Head of caudate nucleus (tissue), 42 donors: ENCODE measurements at regions not wholly inside any gene's neighbourhood (a gene's known extent, or its start where the extent isn't known, plus 50 kb on each side); places are given as distances from the start of the nearest gene placed in this dataset.

Experiments used
- DNase-seq, 42 donors: peaks; one replicate each; pipeline versions ENCODE4 v3.0.0 to v3.0.0-alpha.2; 2020 to 2021; ENCODE audit warnings: mixed read lengths in 7 of 42
- intact Hi-C: fragments of 100-400 bp; cut with DNase I; formaldehyde crosslinking; loops from one replicate; pipeline ENCODE4 v1.15.0; 2022

GRCh38 chr2:18473241-18474181 is 86.9 kb downstream of the RDH14 start:
- DNase-seq = peak in 4 of 42 donors; percentile 8 to 39 (median 17)
- intact Hi-C loops = no loop called here

GRCh38 chr2:18467749-18468360 is 92.6 kb downstream of the RDH14 start:
- DNase-seq = no peak
- intact Hi-C loops = no loop called here

- DNase-seq = no peak
- intact Hi-C loops = no loop called here
Observed at GRCh38 chr2:18465979-18466378, 94.5 kb downstream of the RDH14 start.

GRCh38 chr2:18464913-18465312 is 95.5 kb downstream of the RDH14 start:
- intact Hi-C loops = no loop called here
- DNase-seq = no peak

GRCh38 chr2:18456026-18456425 is 104.4 kb downstream of the RDH14 start:
- peak in 1 of 42 donors; percentile 23 for DNase-seq
- intact Hi-C loops = no loop called here

- peak in 1 of 42 donors; percentile 48 for DNase-seq
- intact Hi-C loops = no loop called here
Observed at GRCh38 chr2:18455236-18455862, 105.1 kb downstream of the RDH14 start.

- intact Hi-C loops = no loop called here
- DNase-seq = no peak
Observed at GRCh38 chr2:18454692-18455235, 105.7 kb downstream of the RDH14 start.

- no peak for DNase-seq
- intact Hi-C loops = no loop called here
Observed at GRCh38 chr2:18446715-18447114, 113.7 kb downstream of the RDH14 start.

- DNase-seq = no peak
- intact Hi-C loops = no loop called here
Observed at GRCh38 chr2:18445433-18446320, 114.8 kb downstream of the RDH14 start.

GRCh38 chr2:18444806-18445205 is 115.6 kb downstream of the RDH14 start:
- intact Hi-C loops = no loop called here
- DNase-seq = no peak

GRCh38 chr2:18441583-18441982 is 118.9 kb downstream of the RDH14 start:
- DNase-seq = no peak
- intact Hi-C loops = no loop called here

- DNase-seq = no peak
- intact Hi-C loops = no loop called here
Observed at GRCh38 chr2:18440777-18441176, 119.7 kb downstream of the RDH14 start.

GRCh38 chr2:18440141-18440661 is 120.3 kb downstream of the RDH14 start:
- no peak for DNase-seq
- intact Hi-C loops = no loop called here

- intact Hi-C loops = no loop called here
- no peak for DNase-seq
Observed at GRCh38 chr2:18439716-18440115, 120.7 kb downstream of the RDH14 start.

- intact Hi-C loops = no loop called here
- no peak for DNase-seq
Observed at GRCh38 chr2:18437909-18438308, 122.5 kb downstream of the RDH14 start.

- DNase-seq = no peak
- intact Hi-C loops = no loop called here
Observed at GRCh38 chr2:18436503-18437005, 123.9 kb downstream of the RDH14 start.

- intact Hi-C loops = no loop called here
- DNase-seq = peak in 14 of 42 donors; percentile 5 to 67 (median 31)
Observed at GRCh38 chr2:18435426-18436037, 124.9 kb downstream of the RDH14 start.

- intact Hi-C loops = no loop called here
- no peak for DNase-seq
Observed at GRCh38 chr2:18433872-18434271, 126.6 kb downstream of the RDH14 start.
